ENCODE measurements at regions not wholly inside any gene's neighbourhood (a gene's known extent, or its start where the extent isn't known, plus 50 kb on each side); places are given as distances from the start of the nearest gene placed in this dataset.

DNA sequence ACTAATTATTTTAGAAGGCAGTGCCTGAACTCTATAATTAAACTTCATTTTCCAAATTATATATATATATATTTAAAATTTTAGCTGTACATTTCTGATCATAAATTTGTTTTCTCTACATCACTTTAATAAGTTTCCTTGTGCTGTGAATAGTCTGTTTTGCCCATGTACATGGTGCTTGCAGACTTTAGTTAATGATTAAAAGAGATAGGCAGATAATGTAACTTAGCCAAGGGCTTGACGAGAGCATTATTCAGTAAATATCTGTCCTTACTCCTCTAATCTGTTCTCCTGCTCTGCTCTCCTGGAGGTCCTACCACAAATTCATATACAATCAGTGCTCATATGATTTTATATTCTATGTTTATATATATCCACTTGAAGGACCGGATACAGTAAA, 595.2 kb upstream of the KIF2B start:
- WGBS, 2 donors (ENCODE audit: extremely low coverage in 2 of 2, insufficient read length in 2 of 2, insufficient replicate concordance in 1 of 2), result no CpG with 5 or more reads among the region's 2 CpGs

DNA sequence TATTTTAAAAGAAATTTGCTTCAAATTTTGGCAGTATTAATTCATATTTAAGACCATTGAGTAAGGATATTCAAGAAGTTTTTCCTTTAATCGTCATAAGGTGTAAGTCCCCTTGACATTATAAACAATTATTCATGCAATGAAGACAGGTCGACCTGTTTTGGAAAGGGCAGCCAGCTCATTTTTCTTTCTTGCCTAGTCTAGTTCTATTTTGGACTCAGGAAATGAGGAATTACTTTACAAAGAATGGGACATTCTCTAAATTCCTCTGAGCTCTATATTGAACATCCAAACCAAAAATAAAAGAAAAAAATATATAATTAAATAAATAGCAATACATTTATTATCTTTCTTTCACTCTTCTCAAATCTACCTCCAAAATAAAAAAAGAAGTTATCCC, 595.6 kb upstream of the KIF2B start:
- WGBS, 2 donors (ENCODE audit: extremely low coverage in 2 of 2, insufficient read length in 2 of 2, insufficient replicate concordance in 1 of 2), result no CpG with 5 or more reads among the region's 2 CpGs
- no peak overlapping the region for H4K91ac ChIP-seq (ENCODE audit: low read depth, low read length, poor library complexity)
- no peak overlapping the region for H3K9ac ChIP-seq (ENCODE audit: low read depth, low read length, poor library complexity)
- H2BK120ac ChIP-seq (ENCODE audit: low read depth, low read length), result no peak overlapping the region
- no peak overlapping the region for H2AFZ ChIP-seq (ENCODE audit: low read length)
- H3K9me3 ChIP-seq (replicated peaks in 1 of 2; ENCODE audit: control insufficient read depth in 2 of 2, insufficient read depth in 1 of 2, low read depth in 1 of 2, low read length in 2 of 2), result no peaks in the 10 kb centered on the region
- no peaks in the 10 kb centered on the region for H3K36me3 ChIP-seq (replicated peaks in 1 of 2; ENCODE audit: control insufficient read depth in 2 of 2, insufficient read depth in 2 of 2, low read length in 2 of 2)
- H3K4me2 ChIP-seq (ENCODE audit: insufficient read depth, low read length, poor library complexity, severe bottlenecking), result no peak overlapping the region
- no peaks in the 10 kb centered on the region for H3K4me1 ChIP-seq (ENCODE audit: control insufficient read depth in 2 of 2, insufficient read depth in 1 of 2, low read depth in 1 of 2, low read length in 2 of 2)
- no peak overlapping the region for H3K4ac ChIP-seq (ENCODE audit: low read length)
- no peak overlapping the region for H3K23ac ChIP-seq (ENCODE audit: low read depth, low read length, poor library complexity)
- H3K79me1 ChIP-seq (ENCODE audit: low read depth, low read length), result no peaks in the 10 kb centered on the region
- H3K14ac ChIP-seq (ENCODE audit: low read length), result no peak overlapping the region
- H2BK12ac ChIP-seq (ENCODE audit: low read length), result no peak overlapping the region
- H3K27me3 ChIP-seq (ENCODE audit: control insufficient read depth in 3 of 3, insufficient read depth in 3 of 3, low read depth in 1 of 3, low read length in 3 of 3), result no peaks in the 10 kb centered on the region
- no peak overlapping the region for H2BK15ac ChIP-seq (ENCODE audit: low read length)
- no peak overlapping the region for H4K8ac ChIP-seq (ENCODE audit: low read depth, low read length)
- H3K27ac ChIP-seq (replicated peaks; ENCODE audit: low read length), result no peak overlapping the region
- no peak overlapping the region for H3K18ac ChIP-seq (ENCODE audit: low read length)
- no peak overlapping the region for H3K4me3 ChIP-seq (ENCODE audit: low read length in 2 of 2)
- no peak for DNase-seq (ENCODE audit: low spot score)
- no peak overlapping the region for H2AK5ac ChIP-seq (ENCODE audit: low read depth, low read length)
- H2BK5ac ChIP-seq (ENCODE audit: low read length), result no peak overlapping the region

More for the DNA sequence above, 595.2 kb upstream of the KIF2B start:
- Histone ChIP-seq H3K4ac (ENCODE audit: low read length) (no peak overlapping the region), H3K79me1 (ENCODE audit: low read depth, low read length) (no peaks in the 10 kb centered on the region), H2BK15ac (ENCODE audit: low read length) (no peak overlapping the region), H4K8ac (ENCODE audit: low read depth, low read length) (no peak overlapping the region), H3K18ac (ENCODE audit: low read length) (no peak overlapping the region), H3K4me2 (ENCODE audit: insufficient read depth, low read length, poor library complexity, severe bottlenecking) (no peak overlapping the region), H2AFZ (ENCODE audit: low read length) (no peak overlapping the region), H3K9me3 (replicated peaks in 1 of 2; ENCODE audit: control insufficient read depth in 2 of 2, insufficient read depth in 1 of 2, low read depth in 1 of 2, low read length in 2 of 2) (no peaks in the 10 kb centered on the region), H3K14ac (ENCODE audit: low read length) (no peak overlapping the region), H2BK120ac (ENCODE audit: low read depth, low read length) (no peak overlapping the region), H3K4me1 (ENCODE audit: control insufficient read depth in 2 of 2, insufficient read depth in 1 of 2, low read depth in 1 of 2, low read length in 2 of 2) (no peaks in the 10 kb centered on the region), H2AK5ac (ENCODE audit: low read depth, low read length) (no peak overlapping the region), H2BK5ac (ENCODE audit: low read length) (no peak overlapping the region), H2BK12ac (ENCODE audit: low read length) (no peak overlapping the region), H3K23ac (ENCODE audit: low read depth, low read length, poor library complexity) (no peak overlapping the region), H3K4me3 (ENCODE audit: low read length in 2 of 2) (no peak overlapping the region), H3K36me3 (replicated peaks in 1 of 2; ENCODE audit: control insufficient read depth in 2 of 2, insufficient read depth in 2 of 2, low read length in 2 of 2) (no peaks in the 10 kb centered on the region), H3K27me3 (ENCODE audit: control insufficient read depth in 3 of 3, insufficient read depth in 3 of 3, low read depth in 1 of 3, low read length in 3 of 3) (no peaks in the 10 kb centered on the region), H3K9ac (ENCODE audit: low read depth, low read length, poor library complexity) (no peak overlapping the region), H4K91ac (ENCODE audit: low read depth, low read length, poor library complexity) (no peak overlapping the region), H3K27ac (replicated peaks; ENCODE audit: low read length) (no peak overlapping the region)
- no peak for DNase-seq (ENCODE audit: low spot score)

DNA sequence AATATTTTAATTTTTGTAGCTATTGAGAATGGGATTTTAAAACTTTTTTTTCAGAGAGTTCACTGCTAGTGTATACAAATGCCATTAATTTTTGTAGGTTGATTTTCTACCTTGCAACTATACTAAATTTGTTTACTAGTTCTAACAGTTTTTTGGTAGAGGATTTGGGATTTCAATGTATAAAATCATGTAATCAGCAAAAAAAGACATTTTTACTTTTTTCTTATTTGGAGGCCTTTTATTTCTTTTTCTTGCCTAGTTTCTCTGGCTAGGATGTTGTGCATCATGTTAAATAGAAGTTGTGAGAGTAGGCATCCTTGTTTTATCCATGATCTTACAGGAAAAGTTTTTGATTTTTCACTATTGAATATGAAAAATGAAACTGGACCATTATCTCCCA, 602.9 kb upstream of the KIF2B start:
- Histone ChIP-seq H2BK15ac (ENCODE audit: low read length) (no peak overlapping the region), H2AK5ac (ENCODE audit: low read depth, low read length) (no peak overlapping the region), H4K91ac (ENCODE audit: low read depth, low read length, poor library complexity) (no peak overlapping the region), H3K18ac (ENCODE audit: low read length) (no peak overlapping the region), H3K27ac (replicated peaks; ENCODE audit: low read length) (no peak overlapping the region), H3K14ac (ENCODE audit: low read length) (no peak overlapping the region), H2BK120ac (ENCODE audit: low read depth, low read length) (no peak overlapping the region), H2AFZ (ENCODE audit: low read length) (no peak overlapping the region), H2BK5ac (ENCODE audit: low read length) (no peak overlapping the region), H3K36me3 (replicated peaks in 1 of 2; ENCODE audit: control insufficient read depth in 2 of 2, insufficient read depth in 2 of 2, low read length in 2 of 2) (no peaks in the 10 kb centered on the region), H3K4me2 (ENCODE audit: insufficient read depth, low read length, poor library complexity, severe bottlenecking) (no peak overlapping the region), H3K9me3 (replicated peaks in 1 of 2; ENCODE audit: control insufficient read depth in 2 of 2, insufficient read depth in 1 of 2, low read depth in 1 of 2, low read length in 2 of 2) (no peaks in the 10 kb centered on the region), H3K23ac (ENCODE audit: low read depth, low read length, poor library complexity) (no peak overlapping the region), H3K27me3 (ENCODE audit: control insufficient read depth in 3 of 3, insufficient read depth in 3 of 3, low read depth in 1 of 3, low read length in 3 of 3) (no peaks in the 10 kb centered on the region), H3K4me1 (ENCODE audit: control insufficient read depth in 2 of 2, insufficient read depth in 1 of 2, low read depth in 1 of 2, low read length in 2 of 2) (no peaks in the 10 kb centered on the region), H4K8ac (ENCODE audit: low read depth, low read length) (no peak overlapping the region), H2BK12ac (ENCODE audit: low read length) (no peak overlapping the region), H3K79me1 (ENCODE audit: low read depth, low read length) (no peaks in the 10 kb centered on the region), H3K9ac (ENCODE audit: low read depth, low read length, poor library complexity) (no peak overlapping the region), H3K4ac (ENCODE audit: low read length) (no peak overlapping the region), H3K4me3 (ENCODE audit: low read length in 2 of 2) (no peak overlapping the region)
- no peak for DNase-seq (ENCODE audit: low spot score)

DNA sequence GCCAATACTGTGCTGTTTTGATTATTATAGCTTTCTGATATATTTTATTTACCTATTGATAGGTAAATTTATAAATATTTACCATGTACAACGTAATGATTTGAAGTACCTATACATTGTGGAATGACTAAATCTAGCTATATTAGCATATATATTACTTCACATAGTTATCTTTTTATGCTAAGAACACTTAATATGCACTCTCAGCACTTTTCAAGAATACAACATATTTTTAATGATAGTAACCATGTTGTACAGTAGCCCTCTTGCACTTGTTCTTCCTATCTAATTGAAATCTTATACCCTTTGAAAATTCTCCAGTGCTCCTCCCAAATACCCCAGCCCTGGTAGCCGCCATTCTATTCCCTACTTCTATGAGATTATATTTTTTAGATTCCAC, 604.0 kb upstream of the KIF2B start:
- no peak overlapping the region for H2BK120ac ChIP-seq (ENCODE audit: low read depth, low read length)
- no peak for DNase-seq (ENCODE audit: low spot score)
- no peak overlapping the region for H2BK15ac ChIP-seq (ENCODE audit: low read length)
- no peak overlapping the region for H3K14ac ChIP-seq (ENCODE audit: low read length)
- no peaks in the 10 kb centered on the region for H3K27me3 ChIP-seq (ENCODE audit: control insufficient read depth in 3 of 3, insufficient read depth in 3 of 3, low read depth in 1 of 3, low read length in 3 of 3)
- no peak overlapping the region for H3K9ac ChIP-seq (ENCODE audit: low read depth, low read length, poor library complexity)
- no CpG with 5 or more reads among the region's 2 CpGs for WGBS, 2 donors (ENCODE audit: extremely low coverage in 2 of 2, insufficient read length in 2 of 2, insufficient replicate concordance in 1 of 2)
- H4K91ac ChIP-seq (ENCODE audit: low read depth, low read length, poor library complexity), result no peak overlapping the region
- no peak overlapping the region for H2AK5ac ChIP-seq (ENCODE audit: low read depth, low read length)
- no peak overlapping the region for H4K8ac ChIP-seq (ENCODE audit: low read depth, low read length)
- no peak overlapping the region for H3K4me3 ChIP-seq (ENCODE audit: low read length in 2 of 2)
- no peaks in the 10 kb centered on the region for H3K79me1 ChIP-seq (ENCODE audit: low read depth, low read length)
- no peak overlapping the region for H3K27ac ChIP-seq (replicated peaks; ENCODE audit: low read length)
- no peaks in the 10 kb centered on the region for H3K4me1 ChIP-seq (ENCODE audit: control insufficient read depth in 2 of 2, insufficient read depth in 1 of 2, low read depth in 1 of 2, low read length in 2 of 2)
- no peak overlapping the region for H3K23ac ChIP-seq (ENCODE audit: low read depth, low read length, poor library complexity)
- H2AFZ ChIP-seq (ENCODE audit: low read length), result no peak overlapping the region
- no peak overlapping the region for H3K4ac ChIP-seq (ENCODE audit: low read length)
- H3K9me3 ChIP-seq (replicated peaks in 1 of 2; ENCODE audit: control insufficient read depth in 2 of 2, insufficient read depth in 1 of 2, low read depth in 1 of 2, low read length in 2 of 2), result no peaks in the 10 kb centered on the region
- no peaks in the 10 kb centered on the region for H3K36me3 ChIP-seq (replicated peaks in 1 of 2; ENCODE audit: control insufficient read depth in 2 of 2, insufficient read depth in 2 of 2, low read length in 2 of 2)
- no peak overlapping the region for H3K18ac ChIP-seq (ENCODE audit: low read length)
- no peak overlapping the region for H2BK12ac ChIP-seq (ENCODE audit: low read length)
- no peak overlapping the region for H3K4me2 ChIP-seq (ENCODE audit: insufficient read depth, low read length, poor library complexity, severe bottlenecking)
- no peak overlapping the region for H2BK5ac ChIP-seq (ENCODE audit: low read length)
